A549 (cell line): ENCODE measurements at regions not wholly inside any gene's neighbourhood (a gene's known extent, or its start where the extent isn't known, plus 50 kb on each side); places are given as distances from the start of the nearest gene placed in this dataset.

Experiments used
- ATAC-seq, 2 experiments: fragments of 200-7000 bp in 1 of 2; fragments of >200 bp in 1 of 2; cut with Nextera tagmentation in 1 of 2; cut with Tn5 transposase in 1 of 2; 3 replicates each; pipeline versions ENCODE4 v1.8.0 to v1.9.1; 2018 to 2020; ENCODE audit warnings: mild to moderate bottlenecking in 1 of 2, moderate library complexity in 1 of 2
- CTCF ChIA-PET: fragments of 300-600 bp; sonication (Branson Sonifier 250); formaldehyde crosslinking; extraction: SDS; loops from one replicate; lab custom pipeline; 2021; ENCODE audit warnings: antibody characterized with exemption, inconsistent platforms; lab: Yijun Ruan, JAX
- POLR2A ChIA-PET: fragments of 350-600 bp; formaldehyde crosslinking; extraction: SDS; loops from one replicate; lab custom pipeline; 2021; ENCODE audit warnings: antibody characterized with exemption, inconsistent platforms; lab: Yijun Ruan, JAX
- DNase-seq, 2 experiments: peaks; one replicate each; pipeline versions ENCODE4 v3.0.0 to v3.0.0-alpha.2; 2011 to 2016; ENCODE audit warnings: low read depth in 1 of 2, low spot score in 1 of 2
- FAIRE-seq: peaks from 2 replicates; lab custom pipeline; 2011; peaks lifted over from hg19 to GRCh38; lab: Jason Lieb, UNC
- H3K27ac ChIP-seq, 2 experiments: fragments of >200 bp; sonication (Bioruptor Twin); formaldehyde crosslinking; 3 replicates each; pipeline ENCODE4 v1.5.1; 2016 to 2017
- H3K4me1 ChIP-seq: fragments of >200 bp; sonication (Bioruptor Twin); formaldehyde crosslinking; 3 replicates; pipeline ENCODE4 v1.6.1; 2016
- H3K4me2 ChIP-seq: fragments of >200 bp; sonication (Bioruptor Twin); formaldehyde crosslinking; 3 replicates; pipeline ENCODE4 v1.6.1; 2016
- H3K4me3 ChIP-seq: fragments of >200 bp; sonication (Bioruptor Twin); formaldehyde crosslinking; 3 replicates; pipeline ENCODE4 v1.5.1; 2016
- H3K9me3 ChIP-seq: fragments of >200 bp; sonication (Bioruptor Twin); formaldehyde crosslinking; 3 replicates; pipeline ENCODE4 v1.6.1; 2016
- BHLHE40 ChIP-seq: IDR thresholded peaks from 2 replicates; pipeline ENCODE4 v1.6.1; 2012; ENCODE audit warnings: low read depth, low read length, inconsistent platforms
- CBX2 ChIP-seq: fragments of 200-600 bp; sonication (generic); IDR thresholded peaks from 2 replicates; pipeline ENCODE4 v1.6.1; 2016; ENCODE audit warnings: low read depth, mild to moderate bottlenecking, borderline replicate concordance
- CBX8 ChIP-seq: fragments of 200-600 bp; sonication (generic); IDR thresholded peaks from 2 replicates; pipeline ENCODE4 v1.6.1; 2016
- EHF ChIP-seq: fragments of 250-450 bp; sonication (Bioruptor Pico); IDR thresholded peaks from 2 replicates; pipeline ENCODE4 v1.5.0; 2020; ENCODE audit warnings: mild to moderate bottlenecking
- EHMT2 ChIP-seq: fragments of 200-600 bp; sonication (generic); IDR thresholded peaks from 2 replicates; pipeline ENCODE4 v1.6.1; 2016; ENCODE audit warnings: antibody characterized with exemption, low read depth, mild to moderate bottlenecking, moderate library complexity
- EP300 ChIP-seq, 2 experiments: fragments of >200 bp; sonication (Bioruptor Twin); formaldehyde crosslinking; IDR thresholded peaks; 2 replicates in 1 of 2; 3 replicates in 1 of 2; pipeline ENCODE4 v1.6.1; 2016 to 2017
- FOSL2 ChIP-seq, 2 experiments: fragments of 450-650 bp in 1 of 2; fragments of >200 bp in 1 of 2; sonication (Bioruptor Twin) in 1 of 2; formaldehyde crosslinking; IDR thresholded peaks; 2 replicates each; pipeline versions ENCODE4 v1.5.0 to v1.6.1; 2016 to 2020; ENCODE audit warnings: mild to moderate bottlenecking in 1 of 2, moderate library complexity in 1 of 2
- HDAC2 ChIP-seq: fragments of 200-600 bp; sonication (generic); IDR thresholded peaks from 2 replicates; pipeline ENCODE4 v1.6.1; 2016
- HES2 ChIP-seq: fragments of >200 bp; sonication (Bioruptor Twin); formaldehyde crosslinking; IDR thresholded peaks from 2 replicates; pipeline ENCODE4 v1.6.1; 2016
- HOXB13 ChIP-seq: fragments of 250-450 bp; sonication (Bioruptor Pico); IDR thresholded peaks from 2 replicates; pipeline ENCODE4 v1.5.0; 2020; ENCODE audit warnings: low read depth, mild to moderate bottlenecking, moderate library complexity
- HOXB5 ChIP-seq: fragments of 250-450 bp; sonication (Bioruptor Pico); IDR thresholded peaks from 2 replicates; pipeline ENCODE4 v1.5.0; 2020; ENCODE audit warnings: mild to moderate bottlenecking, moderate library complexity
- JUN ChIP-seq, 2 experiments: fragments of >200 bp; sonication (Bioruptor Twin); formaldehyde crosslinking; IDR thresholded peaks; 2 replicates in 1 of 2; 3 replicates in 1 of 2; pipeline ENCODE4 v1.6.1; 2016 to 2017
- JUNB ChIP-seq: fragments of >200 bp; sonication (Bioruptor Twin); formaldehyde crosslinking; IDR thresholded peaks from 2 replicates; pipeline ENCODE4 v1.6.1; 2016
- KDM1A ChIP-seq: fragments of 200-600 bp; sonication (generic); IDR thresholded peaks from 2 replicates; pipeline ENCODE4 v1.6.1; 2016; ENCODE audit warnings: low read depth, mild to moderate bottlenecking
- MAZ ChIP-seq: fragments of 150-350 bp; IDR thresholded peaks from 2 replicates; pipeline ENCODE4 v1.6.1; 2014; ENCODE audit warnings: antibody characterized with exemption, low read depth, low read length, borderline replicate concordance
- NFE2L2 ChIP-seq: fragments of 150-350 bp; conservative IDR thresholded peaks from 2 replicates; pipeline ENCODE4 v1.6.1; 2014; ENCODE audit warnings: low read length
- NPAS2 ChIP-seq: fragments of 250-450 bp; sonication (Bioruptor Pico); IDR thresholded peaks from 2 replicates; pipeline ENCODE4 v1.8.0; 2022; ENCODE audit warnings: mild to moderate bottlenecking, moderate library complexity, borderline replicate concordance
- NR3C1 ChIP-seq: fragments of >200 bp; sonication (Bioruptor Twin); formaldehyde crosslinking; IDR thresholded peaks from 3 replicates; pipeline ENCODE4 v1.6.1; 2017
- POLR2AphosphoS2 ChIP-seq: conservative IDR thresholded peaks from 2 replicates; pipeline ENCODE4 v1.6.1; 2012; ENCODE audit warnings: low read length, improper control_type of control experiment, inconsistent platforms
- RARB ChIP-seq: fragments of 250-450 bp; sonication (Bioruptor Pico); IDR thresholded peaks from 2 replicates; pipeline ENCODE4 v1.8.0; 2021; ENCODE audit warnings: mild to moderate bottlenecking, moderate library complexity
- SREBF2 ChIP-seq: fragments of 450-650 bp; IDR thresholded peaks from 2 replicates; pipeline ENCODE4 v1.6.1; 2014; ENCODE audit warnings: mild to moderate bottlenecking, moderate library complexity
- TFCP2L1 ChIP-seq: fragments of 250-450 bp; sonication (Bioruptor Pico); IDR thresholded peaks from 2 replicates; pipeline ENCODE4 v1.5.0; 2021; ENCODE audit warnings: mild to moderate bottlenecking
- ZC3H11A ChIP-seq: fragments of 450-650 bp; IDR thresholded peaks from 2 replicates; pipeline ENCODE4 v1.6.1; 2014; ENCODE audit warnings: antibody characterized with exemption, mild to moderate bottlenecking
- ZFP36 ChIP-seq: fragments of 450-650 bp; IDR thresholded peaks from 2 replicates; pipeline ENCODE4 v1.6.1; 2014; ENCODE audit warnings: borderline replicate concordance; ENCODE audit not compliant: partially characterized antibody
- ZNF302 ChIP-seq: fragments of 250-450 bp; sonication (Bioruptor Pico); IDR thresholded peaks from 2 replicates; pipeline ENCODE4 v1.9.0; 2021; ENCODE audit warnings: inconsistent platforms, mild to moderate bottlenecking, moderate library complexity
- ZSCAN20 ChIP-seq: fragments of 250-450 bp; sonication (Bioruptor Pico); IDR thresholded peaks from 2 replicates; pipeline ENCODE4 v1.8.0; 2022; ENCODE audit warnings: mild to moderate bottlenecking, moderate library complexity
- WGBS: methylation state at CpG from one replicate; pipeline ENCODE4 v1.1.6; 2017; ENCODE audit errors: missing lambda C conversion rate; 5-methylcytosine and 5-hydroxymethylcytosine counted together
- TF ChIP-seq, protein P1 (sequence below): fragments of >200 bp; sonication (Bioruptor Twin); formaldehyde crosslinking; IDR thresholded peaks from 3 replicates; pipeline ENCODE4 v1.6.1; 2016
- TF ChIP-seq, protein P2 (sequence below): fragments of >200 bp; sonication (Bioruptor Twin); formaldehyde crosslinking; IDR thresholded peaks from 3 replicates; pipeline ENCODE4 v1.5.1; 2016
- TF ChIP-seq, protein P3 (sequence below): fragments of 450-650 bp; IDR thresholded peaks from 2 replicates; pipeline ENCODE4 v1.6.1; 2014; ENCODE audit warnings: antibody characterized with exemption

- Histone ChIP-seq H3K4me2 (no peak overlapping the region), H3K4me3 (no peak overlapping the region), H3K9me3 (peaks cover 20% of the 10 kb centered on the region), H3K4me1 (no peaks in the 10 kb centered on the region), H3K27ac (no peak overlapping the region)
- ChIA-PET CTCF (interaction anchor here (0.9 kb wide), 1 partner anchor 10 kb away, joined by 3 read pairs; no protein-coding TSS in a partner anchor), POLR2A (no interaction called here)
- TF ChIP-seq, protein P1, sequence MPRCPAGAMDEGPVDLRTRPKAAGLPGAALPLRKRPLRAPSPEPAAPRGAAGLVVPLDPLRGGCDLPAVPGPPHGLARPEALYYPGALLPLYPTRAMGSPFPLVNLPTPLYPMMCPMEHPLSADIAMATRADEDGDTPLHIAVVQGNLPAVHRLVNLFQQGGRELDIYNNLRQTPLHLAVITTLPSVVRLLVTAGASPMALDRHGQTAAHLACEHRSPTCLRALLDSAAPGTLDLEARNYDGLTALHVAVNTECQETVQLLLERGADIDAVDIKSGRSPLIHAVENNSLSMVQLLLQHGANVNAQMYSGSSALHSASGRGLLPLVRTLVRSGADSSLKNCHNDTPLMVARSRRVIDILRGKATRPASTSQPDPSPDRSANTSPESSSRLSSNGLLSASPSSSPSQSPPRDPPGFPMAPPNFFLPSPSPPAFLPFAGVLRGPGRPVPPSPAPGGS, result no peak
- TF ChIP-seq JUN (IDR thresholded peaks at IDR 0.05) (no peak), EP300 (IDR thresholded peaks at IDR 0.05) (no peak), HES2 (no peak), ZSCAN20 (CRISPR knock-in tag) (no peak), EHF (no peak), HOXB13 (CRISPR knock-in tag) (no peak), EHMT2 (no peak), CBX8 (no peak), FOSL2 (IDR thresholded peaks at IDR 0.05) (no peak), FOSL2 (CRISPR knock-in tag; IDR thresholded peaks at IDR 0.05) (no peak), BHLHE40 (no peak), POLR2AphosphoS2 (no peak), ZNF302 (no peak), ZC3H11A (no peak), NFE2L2 (no peak)
- TF ChIP-seq, protein P2, sequence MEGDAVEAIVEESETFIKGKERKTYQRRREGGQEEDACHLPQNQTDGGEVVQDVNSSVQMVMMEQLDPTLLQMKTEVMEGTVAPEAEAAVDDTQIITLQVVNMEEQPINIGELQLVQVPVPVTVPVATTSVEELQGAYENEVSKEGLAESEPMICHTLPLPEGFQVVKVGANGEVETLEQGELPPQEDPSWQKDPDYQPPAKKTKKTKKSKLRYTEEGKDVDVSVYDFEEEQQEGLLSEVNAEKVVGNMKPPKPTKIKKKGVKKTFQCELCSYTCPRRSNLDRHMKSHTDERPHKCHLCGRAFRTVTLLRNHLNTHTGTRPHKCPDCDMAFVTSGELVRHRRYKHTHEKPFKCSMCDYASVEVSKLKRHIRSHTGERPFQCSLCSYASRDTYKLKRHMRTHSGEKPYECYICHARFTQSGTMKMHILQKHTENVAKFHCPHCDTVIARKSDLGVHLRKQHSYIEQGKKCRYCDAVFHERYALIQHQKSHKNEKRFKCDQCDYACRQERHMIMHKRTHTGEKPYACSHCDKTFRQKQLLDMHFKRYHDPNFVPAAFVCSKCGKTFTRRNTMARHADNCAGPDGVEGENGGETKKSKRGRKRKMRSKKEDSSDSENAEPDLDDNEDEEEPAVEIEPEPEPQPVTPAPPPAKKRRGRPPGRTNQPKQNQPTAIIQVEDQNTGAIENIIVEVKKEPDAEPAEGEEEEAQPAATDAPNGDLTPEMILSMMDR, result no peak
- 46% methylated on average over 4 of the region's 5 CpGs for WGBS
- FAIRE-seq (no peak), DNase-seq (no peak), ATAC-seq (peak; percentile 40 to 42; a peak in 5 of 6 replicates)
These were observed 60.3 kb upstream of the THUMPD2 start for GRCh38 chr2:39839261-39839848.

- CTCF ChIA-PET, result interaction anchor here (0.9 to 2.3 kb wide), 6 partner anchors 8 to 716 kb away, joined by 3 to 13 read pairs (median 4); no protein-coding TSS in a partner anchor
- ATAC-seq, result peak in 1 of 2 experiments; percentile 21; a peak in 3 of 6 replicates
These were observed 59.5 kb upstream of the THUMPD2 start for GRCh38 chr2:39838589-39838988.

More at GRCh38 chr2:39838589-39838988, 59.5 kb upstream of the THUMPD2 start:
- FAIRE-seq, result no peak
- TF ChIP-seq RARB (CRISPR knock-in tag) (no peak), BHLHE40 (no peak), NPAS2 (CRISPR knock-in tag) (no peak), JUNB (no peak), TFCP2L1 (CRISPR knock-in tag) (no peak), KDM1A (no peak), CBX8 (no peak), NR3C1 (no peak), ZFP36 (no peak), FOSL2 (IDR thresholded peaks at IDR 0.05) (no peak), FOSL2 (CRISPR knock-in tag; IDR thresholded peaks at IDR 0.05) (no peak), MAZ (no peak), CBX2 (no peak), SREBF2 (no peak), HOXB5 (no peak), HDAC2 (no peak)
- TF ChIP-seq, protein P3, sequence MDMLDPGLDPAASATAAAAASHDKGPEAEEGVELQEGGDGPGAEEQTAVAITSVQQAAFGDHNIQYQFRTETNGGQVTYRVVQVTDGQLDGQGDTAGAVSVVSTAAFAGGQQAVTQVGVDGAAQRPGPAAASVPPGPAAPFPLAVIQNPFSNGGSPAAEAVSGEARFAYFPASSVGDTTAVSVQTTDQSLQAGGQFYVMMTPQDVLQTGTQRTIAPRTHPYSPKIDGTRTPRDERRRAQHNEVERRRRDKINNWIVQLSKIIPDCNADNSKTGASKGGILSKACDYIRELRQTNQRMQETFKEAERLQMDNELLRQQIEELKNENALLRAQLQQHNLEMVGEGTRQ, result no peak
- no peak overlapping the region for H3K27ac ChIP-seq
- no peak for DNase-seq
- H3K9me3 ChIP-seq, result peaks cover 20% of the 10 kb centered on the region
- no peak overlapping the region for H3K4me2 ChIP-seq
- 92% methylated on average over 2 of the region's 3 CpGs for WGBS
- H3K4me3 ChIP-seq, result no peak overlapping the region
- no peaks in the 10 kb centered on the region for H3K4me1 ChIP-seq
- POLR2A ChIA-PET, result no interaction called here
